Parathyroid adenoma (tissue), 2 donors: ENCODE measurements at regions not wholly inside any gene's neighbourhood (a gene's known extent, or its start where the extent isn't known, plus 50 kb on each side); places are given as distances from the start of the nearest gene placed in this dataset.

Source experiments
- H2AFZ ChIP-seq: fragments of 300-600 bp; sonication (generic); one replicate; pipeline ENCODE4 v1.7.0; 2017; ENCODE audit warnings: antibody characterized with exemption, mild to moderate bottlenecking
- H3K27ac ChIP-seq: fragments of 300-600 bp; sonication (generic); one replicate; pipeline ENCODE4 v1.7.0; 2017
- H3K27me3 ChIP-seq: fragments of 300-600 bp; sonication (generic); one replicate; pipeline ENCODE4 v1.7.0; 2017; ENCODE audit warnings: low read length; ENCODE audit not compliant: control insufficient read depth, insufficient read depth
- H3K36me3 ChIP-seq: fragments of 300-600 bp; sonication (generic); one replicate; pipeline ENCODE4 v1.7.0; 2017; ENCODE audit warnings: low read length; ENCODE audit not compliant: control insufficient read depth, insufficient read depth
- H3K4me1 ChIP-seq: fragments of 300-600 bp; sonication (generic); one replicate; pipeline ENCODE4 v1.7.0; 2017; ENCODE audit warnings: control low read depth
- H3K4me2 ChIP-seq: fragments of 300-600 bp; sonication (generic); one replicate; pipeline ENCODE4 v1.7.0; 2017; ENCODE audit warnings: low read length
- H3K4me3 ChIP-seq: fragments of 300-600 bp; sonication (generic); one replicate; pipeline ENCODE4 v1.7.0; 2017; ENCODE audit warnings: low read depth, low read length
- H3K79me2 ChIP-seq: fragments of 300-600 bp; sonication (generic); one replicate; pipeline ENCODE4 v1.7.0; 2017; ENCODE audit warnings: control low read depth
- H3K9ac ChIP-seq: fragments of 300-600 bp; sonication (generic); one replicate; pipeline ENCODE4 v1.7.0; 2017; ENCODE audit warnings: mild to moderate bottlenecking
- H3K9me3 ChIP-seq: fragments of 300-600 bp; sonication (generic); one replicate; pipeline ENCODE4 v1.7.0; 2017; ENCODE audit warnings: low read length; ENCODE audit not compliant: control insufficient read depth
- TF ChIP-seq, protein P1 (sequence below): fragments of 300-600 bp; sonication (generic); IDR thresholded peaks from one replicate; pipeline ENCODE4 v1.7.0; 2017; ENCODE audit warnings: antibody characterized with exemption, mild to moderate bottlenecking
- donor health status: primary hyperparathyroidism.

DNA sequence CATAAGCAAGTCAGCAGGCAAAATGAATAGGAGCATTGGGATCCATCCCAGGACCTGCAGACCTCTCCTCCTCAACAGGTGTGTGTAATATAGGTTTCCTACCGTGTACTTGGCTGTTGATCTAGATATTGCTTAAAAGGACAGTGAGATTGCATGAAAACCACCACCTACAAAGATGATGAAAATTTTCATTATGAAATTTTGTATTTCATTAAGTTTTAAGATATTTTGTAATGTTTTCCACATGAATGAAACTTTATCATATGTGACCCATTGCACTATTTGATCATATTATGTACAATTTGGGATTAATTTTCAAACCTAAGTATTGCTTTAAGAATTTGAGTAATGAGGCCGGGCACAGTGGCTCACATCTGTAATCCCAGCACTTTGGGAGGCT lies 94.3 kb upstream of the TRPM1 start:
- TF ChIP-seq, protein P1, sequence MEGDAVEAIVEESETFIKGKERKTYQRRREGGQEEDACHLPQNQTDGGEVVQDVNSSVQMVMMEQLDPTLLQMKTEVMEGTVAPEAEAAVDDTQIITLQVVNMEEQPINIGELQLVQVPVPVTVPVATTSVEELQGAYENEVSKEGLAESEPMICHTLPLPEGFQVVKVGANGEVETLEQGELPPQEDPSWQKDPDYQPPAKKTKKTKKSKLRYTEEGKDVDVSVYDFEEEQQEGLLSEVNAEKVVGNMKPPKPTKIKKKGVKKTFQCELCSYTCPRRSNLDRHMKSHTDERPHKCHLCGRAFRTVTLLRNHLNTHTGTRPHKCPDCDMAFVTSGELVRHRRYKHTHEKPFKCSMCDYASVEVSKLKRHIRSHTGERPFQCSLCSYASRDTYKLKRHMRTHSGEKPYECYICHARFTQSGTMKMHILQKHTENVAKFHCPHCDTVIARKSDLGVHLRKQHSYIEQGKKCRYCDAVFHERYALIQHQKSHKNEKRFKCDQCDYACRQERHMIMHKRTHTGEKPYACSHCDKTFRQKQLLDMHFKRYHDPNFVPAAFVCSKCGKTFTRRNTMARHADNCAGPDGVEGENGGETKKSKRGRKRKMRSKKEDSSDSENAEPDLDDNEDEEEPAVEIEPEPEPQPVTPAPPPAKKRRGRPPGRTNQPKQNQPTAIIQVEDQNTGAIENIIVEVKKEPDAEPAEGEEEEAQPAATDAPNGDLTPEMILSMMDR: no peak
- Histone ChIP-seq H3K27me3 (no peaks in the 10 kb centered on the region), H3K36me3 (no peaks in the 10 kb centered on the region), H3K9me3 (no peaks in the 10 kb centered on the region), H3K79me2 (no peaks in the 10 kb centered on the region), H3K4me2 (no peak overlapping the region), H3K4me1 (no peaks in the 10 kb centered on the region), H3K9ac (no peak overlapping the region), H3K27ac (no peak overlapping the region), H2AFZ (no peak overlapping the region), H3K4me3 (no peak overlapping the region)

- TF ChIP-seq, protein P1: peak; percentile 12
These were observed 96.2 kb upstream of the TRPM1 start for GRCh38 chr15:31197497-31198414.

DNA sequence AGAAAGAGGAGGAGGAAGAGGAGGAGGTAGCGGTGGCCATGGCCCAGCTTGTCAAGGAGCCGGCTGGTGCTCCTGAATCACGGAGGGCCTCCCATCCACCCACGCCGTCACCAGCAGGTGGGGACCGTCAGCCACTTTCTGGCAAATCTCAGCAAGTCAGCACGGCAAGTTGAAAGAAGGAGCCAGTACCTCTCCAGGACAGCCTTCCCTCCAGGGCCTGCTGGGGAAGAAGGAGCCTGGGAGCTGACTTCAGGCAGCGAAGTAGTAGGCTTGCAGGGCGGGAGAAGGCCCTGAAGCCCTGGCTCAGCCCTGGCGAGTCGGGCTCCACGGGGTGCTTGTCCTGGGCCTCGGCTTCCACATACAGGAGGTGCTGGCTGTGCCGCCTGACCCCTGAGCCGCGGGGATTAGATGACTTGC lies 99.2 kb upstream of the TRPM1 start:
- no peak overlapping the region for H3K9ac ChIP-seq
- H3K4me3 ChIP-seq: no peak overlapping the region
- H3K27ac ChIP-seq: no peak overlapping the region
- H3K9me3 ChIP-seq: no peaks in the 10 kb centered on the region
- H3K4me2 ChIP-seq: no peak overlapping the region
- H3K27me3 ChIP-seq: no peaks in the 10 kb centered on the region
- TF ChIP-seq, protein P1: peak; percentile 33
- no peaks in the 10 kb centered on the region for H3K79me2 ChIP-seq
- no peaks in the 10 kb centered on the region for H3K36me3 ChIP-seq
- no peak overlapping the region for H2AFZ ChIP-seq
- H3K4me1 ChIP-seq: no peaks in the 10 kb centered on the region

More at GRCh38 chr15:31197497-31198414, 96.2 kb upstream of the TRPM1 start:
- H3K36me3 ChIP-seq: no peaks in the 10 kb centered on the region
- no peaks in the 10 kb centered on the region for H3K9me3 ChIP-seq
- H3K4me2 ChIP-seq: no peak overlapping the region
- no peaks in the 10 kb centered on the region for H3K27me3 ChIP-seq
- no peak overlapping the region for H3K27ac ChIP-seq
- no peak overlapping the region for H3K9ac ChIP-seq
- no peak overlapping the region for H2AFZ ChIP-seq
- H3K4me3 ChIP-seq: no peak overlapping the region
- no peaks in the 10 kb centered on the region for H3K79me2 ChIP-seq
- no peaks in the 10 kb centered on the region for H3K4me1 ChIP-seq

GRCh38 chr15:31202953-31203352 lies 101.4 kb upstream of the TRPM1 start:
- H3K79me2 ChIP-seq: no peaks in the 10 kb centered on the region
- no peaks in the 10 kb centered on the region for H3K36me3 ChIP-seq
- H3K27me3 ChIP-seq: no peaks in the 10 kb centered on the region
- no peak overlapping the region for H3K4me3 ChIP-seq
- H3K4me2 ChIP-seq: no peak overlapping the region
- H2AFZ ChIP-seq: no peak overlapping the region
- no peaks in the 10 kb centered on the region for H3K4me1 ChIP-seq
- no peak overlapping the region for H3K27ac ChIP-seq
- H3K9me3 ChIP-seq: no peaks in the 10 kb centered on the region
- no peak overlapping the region for H3K9ac ChIP-seq
- TF ChIP-seq, protein P1: no peak
